ENCODE measurements at regions not wholly inside any gene's neighbourhood (a gene's known extent, or its start where the extent isn't known, plus 50 kb on each side); places are given as distances from the start of the nearest gene placed in this dataset.

DNA sequence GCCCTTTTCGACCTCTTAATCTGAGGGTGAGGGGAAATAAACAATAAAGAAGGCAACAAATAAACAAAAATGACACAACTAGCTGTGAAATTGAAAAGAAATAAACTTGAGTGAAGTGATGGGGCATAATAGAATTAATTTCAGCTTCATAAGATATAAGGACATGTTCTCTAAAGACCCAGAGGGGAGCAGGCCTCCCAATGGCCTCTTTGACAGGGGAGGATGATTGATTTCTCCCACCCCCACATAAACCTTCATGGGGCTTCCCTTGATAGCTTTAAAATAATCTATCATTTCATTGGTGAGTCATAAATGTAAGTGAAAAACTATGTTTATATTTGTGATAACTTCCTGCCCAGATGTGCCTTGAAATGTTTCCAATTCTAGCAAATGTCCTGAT lies 226.3 kb upstream of the RAG2 start:
- Histone ChIP-seq H3K36me3 (replicated peaks in 1 of 2; ENCODE audit: control insufficient read depth in 1 of 2, insufficient read depth in 2 of 2, low read length in 2 of 2) (no peaks in the 10 kb centered on the region), H3K27ac (ENCODE audit: extremely low read length, insufficient read depth, low read length) (no peak overlapping the region), H4K20me1 (ENCODE audit: insufficient read depth, low read length) (no peaks in the 10 kb centered on the region), H3K9me3 (ENCODE audit: low read length) (no peaks in the 10 kb centered on the region), H3K9ac (ENCODE audit: insufficient read depth, low read depth, low read length) (no peak overlapping the region), H3K4me3 (replicated peaks in 1 of 3; ENCODE audit: insufficient read depth in 1 of 3, low read depth in 2 of 3, low read length in 3 of 3) (no peak overlapping the region), H3K4me1 (ENCODE audit: insufficient read depth, low read length) (no peaks in the 10 kb centered on the region), H3K4me2 (ENCODE audit: low read depth, low read length) (no peak overlapping the region), H3K79me2 (ENCODE audit: insufficient read depth, low read length) (no peaks in the 10 kb centered on the region), H2AFZ (ENCODE audit: low read length) (no peak overlapping the region), H3K27me3 (ENCODE audit: control insufficient read depth in 1 of 2, insufficient read depth in 2 of 2, low read length in 2 of 2) (no peaks in the 10 kb centered on the region)
- intact Hi-C loops (cut with micrococcal nuclease; ENCODE audit: unreplicated experiment) (no loop called here), in situ Hi-C loops (cut with HindIII; ENCODE audit: extremely low pct_ligation_motif_present, low pct_unique_long_range_greater_than_20kb) (no loop called here)
- ATAC-seq (no peak), FAIRE-seq (no peak), DNase-seq (ENCODE audit: low spot score) (no peak)
- 2% methylated on average over 1 of the region's 1 CpG for WGBS (ENCODE audit: low lambda C conversion rate)
- ChIA-PET POLR2A (no interaction called here), CTCF (ENCODE audit: low intra/inter-chr PET ratio, low total read pairs) (no interaction called here)
- BruUV-seq (replicated peaks): no TSS peak
- TF ChIP-seq SRF (IDR thresholded peaks at IDR 0.05; ENCODE audit: low read depth, low read length): no peak
- TF ChIP-seq ZNF780A (CRISPR knock-in tag; IDR thresholded peaks at IDR 0.05): no peak
- no peak for TF ChIP-seq SYNCRIP (IDR thresholded peaks at IDR 0.05; ENCODE audit: insufficient read depth, low read depth, low read length)
- no peak for TF ChIP-seq CEBPB (IDR thresholded peaks at IDR 0.05; ENCODE audit: borderline replicate concordance, low read depth, low read length)
- TF ChIP-seq ZNF256 (CRISPR knock-in tag; conservative IDR thresholded peaks at IDR 0.05): no peak
- TF ChIP-seq, protein P1, sequence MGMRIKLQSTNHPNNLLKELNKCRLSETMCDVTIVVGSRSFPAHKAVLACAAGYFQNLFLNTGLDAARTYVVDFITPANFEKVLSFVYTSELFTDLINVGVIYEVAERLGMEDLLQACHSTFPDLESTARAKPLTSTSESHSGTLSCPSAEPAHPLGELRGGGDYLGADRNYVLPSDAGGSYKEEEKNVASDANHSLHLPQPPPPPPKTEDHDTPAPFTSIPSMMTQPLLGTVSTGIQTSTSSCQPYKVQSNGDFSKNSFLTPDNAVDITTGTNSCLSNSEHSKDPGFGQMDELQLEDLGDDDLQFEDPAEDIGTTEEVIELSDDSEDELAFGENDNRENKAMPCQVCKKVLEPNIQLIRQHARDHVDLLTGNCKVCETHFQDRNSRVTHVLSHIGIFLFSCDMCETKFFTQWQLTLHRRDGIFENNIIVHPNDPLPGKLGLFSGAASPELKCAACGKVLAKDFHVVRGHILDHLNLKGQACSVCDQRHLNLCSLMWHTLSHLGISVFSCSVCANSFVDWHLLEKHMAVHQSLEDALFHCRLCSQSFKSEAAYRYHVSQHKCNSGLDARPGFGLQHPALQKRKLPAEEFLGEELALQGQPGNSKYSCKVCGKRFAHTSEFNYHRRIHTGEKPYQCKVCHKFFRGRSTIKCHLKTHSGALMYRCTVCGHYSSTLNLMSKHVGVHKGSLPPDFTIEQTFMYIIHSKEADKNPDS (CRISPR knock-in tag; IDR thresholded peaks at IDR 0.05): no peak

DNA sequence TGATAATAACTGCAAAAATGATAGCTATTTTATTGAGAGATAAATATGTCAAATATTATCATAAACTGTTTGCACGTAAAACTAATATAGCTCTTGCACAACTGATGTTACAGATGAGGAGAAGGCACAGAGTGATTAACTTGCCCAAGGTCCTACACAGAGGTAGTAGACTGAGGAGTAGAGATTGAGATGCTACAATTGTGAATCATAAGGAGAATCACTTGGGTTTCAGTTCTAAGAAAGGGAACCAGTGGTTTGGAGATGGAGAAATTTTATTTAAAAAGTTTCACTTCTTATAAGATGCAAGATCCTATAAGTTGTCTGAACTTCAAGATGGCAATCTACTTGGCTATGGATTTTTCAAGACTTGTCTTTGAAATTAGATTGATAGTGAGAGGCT lies 224.8 kb upstream of the RAG2 start:
- no TSS peak for BruUV-seq (replicated peaks)
- H4K20me1 ChIP-seq (ENCODE audit: insufficient read depth, low read length): no peaks in the 10 kb centered on the region
- no peak for FAIRE-seq
- POLR2A ChIA-PET: no interaction called here
- H3K79me2 ChIP-seq (ENCODE audit: insufficient read depth, low read length): no peaks in the 10 kb centered on the region
- no peaks in the 10 kb centered on the region for H3K27me3 ChIP-seq (ENCODE audit: control insufficient read depth in 1 of 2, insufficient read depth in 2 of 2, low read length in 2 of 2)
- CTCF ChIA-PET (ENCODE audit: low intra/inter-chr PET ratio, low total read pairs): no interaction called here
- in situ Hi-C loops (cut with HindIII; ENCODE audit: extremely low pct_ligation_motif_present, low pct_unique_long_range_greater_than_20kb) (no loop called here), intact Hi-C loops (cut with micrococcal nuclease; ENCODE audit: unreplicated experiment) (no loop called here)
- H2AFZ ChIP-seq (ENCODE audit: low read length): no peak overlapping the region
- H3K36me3 ChIP-seq (replicated peaks in 1 of 2; ENCODE audit: control insufficient read depth in 1 of 2, insufficient read depth in 2 of 2, low read length in 2 of 2): no peaks in the 10 kb centered on the region
- H3K4me3 ChIP-seq (replicated peaks in 1 of 3; ENCODE audit: insufficient read depth in 1 of 3, low read depth in 2 of 3, low read length in 3 of 3): no peak overlapping the region
- DNase-seq (ENCODE audit: low spot score): no peak
- H3K9me3 ChIP-seq (ENCODE audit: low read length): no peaks in the 10 kb centered on the region
- H3K27ac ChIP-seq (ENCODE audit: extremely low read length, insufficient read depth, low read length): no peak overlapping the region
- TF ChIP-seq ESRRA (CRISPR knock-in tag; IDR thresholded peaks at IDR 0.05; ENCODE audit: low read depth) (no peak), MAFG (CRISPR knock-in tag; IDR thresholded peaks at IDR 0.05) (no peak), CC2D1A (CRISPR knock-in tag; IDR thresholded peaks at IDR 0.05) (no peak), KDM5B (CRISPR knock-in tag; IDR thresholded peaks at IDR 0.05; ENCODE audit: borderline replicate concordance) (no peak), ZNF790 (CRISPR knock-in tag; IDR thresholded peaks at IDR 0.05; ENCODE audit: borderline replicate concordance) (no peak), TAF1 (CRISPR knock-in tag; IDR thresholded peaks at IDR 0.05) (no peak), ZFP90 (CRISPR knock-in tag; IDR thresholded peaks at IDR 0.05; ENCODE audit: borderline replicate concordance) (no peak), ZNF143 (CRISPR knock-in tag; IDR thresholded peaks at IDR 0.05) (no peak), MEIS2 (CRISPR knock-in tag; IDR thresholded peaks at IDR 0.05) (no peak)
- 0% methylated on average over 1 of the region's 1 CpG for WGBS (ENCODE audit: low lambda C conversion rate)
- H3K9ac ChIP-seq (ENCODE audit: insufficient read depth, low read depth, low read length): no peak overlapping the region
- no peak overlapping the region for H3K4me2 ChIP-seq (ENCODE audit: low read depth, low read length)
- no peaks in the 10 kb centered on the region for H3K4me1 ChIP-seq (ENCODE audit: insufficient read depth, low read length)
- ATAC-seq: no peak

Data from HepG2 (cell line).